Loucy (cell line): ENCODE measurements at regions not wholly inside any gene's neighbourhood (a gene's known extent, or its start where the extent isn't known, plus 50 kb on each side); places are given as distances from the start of the nearest gene placed in this dataset.

Source experiments
- CTCF ChIP-seq: fragments of 200-600 bp; sonication (generic); conservative IDR thresholded peaks from 2 replicates; pipeline ENCODE4 v1.5.1; 2014; ENCODE audit warnings: mild to moderate bottlenecking, antibody characterized with exemption, low read length
- EZH2phosphoT487 ChIP-seq: fragments of 200-600 bp; IDR thresholded peaks from 2 replicates; pipeline ENCODE4 v1.6.1; 2018; ENCODE audit warnings: antibody characterized with exemption, mild to moderate bottlenecking, moderate library complexity, borderline replicate concordance

GRCh38 chr1:73909043-73909562, 288.9 kb downstream of the LRRIQ3 start:
- TF ChIP-seq EZH2phosphoT487 (no peak), CTCF (no peak)
